IPS-15b (cell line): ENCODE measurements at regions not wholly inside any gene's neighbourhood (a gene's known extent, or its start where the extent isn't known, plus 50 kb on each side); places are given as distances from the start of the nearest gene placed in this dataset.

Experiments
- H3K27me3 ChIP-seq: one replicate; pipeline ENCODE4 v1.6.1; 2013; ENCODE audit warnings: low read length; ENCODE audit not compliant: control insufficient read depth, insufficient read depth
- H3K36me3 ChIP-seq: one replicate; pipeline ENCODE4 v1.6.1; 2013; ENCODE audit warnings: low read length; ENCODE audit not compliant: control insufficient read depth, insufficient read depth
- H3K4me1 ChIP-seq: one replicate; pipeline ENCODE4 v1.6.1; 2013; ENCODE audit warnings: mild to moderate bottlenecking, low read length; ENCODE audit not compliant: control insufficient read depth, insufficient read depth
- H3K4me3 ChIP-seq: one replicate; pipeline ENCODE4 v1.5.1; 2013; ENCODE audit warnings: low read depth, low read length
- H3K9ac ChIP-seq: one replicate; pipeline ENCODE4 v1.6.1; 2013; ENCODE audit warnings: low read depth, mild to moderate bottlenecking, low read length
- H3K9me3 ChIP-seq: one replicate; pipeline ENCODE4 v1.6.1; 2013; ENCODE audit warnings: mild to moderate bottlenecking, low read length; ENCODE audit not compliant: control insufficient read depth, insufficient read depth

DNA sequence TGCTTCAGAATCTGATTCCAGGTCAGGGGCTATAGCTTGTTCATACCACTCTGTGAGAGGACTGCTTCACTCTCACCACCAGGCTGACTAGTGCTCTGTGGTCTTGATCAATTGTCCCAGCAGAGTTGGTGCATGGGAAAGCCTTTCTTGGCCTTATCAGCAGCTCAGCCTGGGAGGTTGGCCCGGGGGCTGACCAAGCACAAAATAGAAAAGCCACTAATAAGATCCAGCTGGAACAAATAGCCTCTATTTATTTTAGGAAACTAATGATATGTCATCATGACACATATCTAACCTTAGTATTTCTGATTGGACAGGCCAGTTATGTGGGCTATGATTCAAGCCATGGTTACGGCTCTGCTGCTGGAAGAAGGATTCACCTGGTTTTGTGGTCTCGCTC is 134.2 kb downstream of the GDAP2 start:
- H3K4me3 ChIP-seq = no peak overlapping the region
- H3K36me3 ChIP-seq = no peaks in the 10 kb centered on the region
- H3K27me3 ChIP-seq = no peaks in the 10 kb centered on the region
- no peaks in the 10 kb centered on the region for H3K4me1 ChIP-seq
- H3K9ac ChIP-seq = no peak overlapping the region
- no peaks in the 10 kb centered on the region for H3K9me3 ChIP-seq

- Histone ChIP-seq H3K9ac (no peak overlapping the region), H3K4me3 (no peak overlapping the region), H3K36me3 (no peaks in the 10 kb centered on the region), H3K4me1 (no peaks in the 10 kb centered on the region), H3K27me3 (no peaks in the 10 kb centered on the region), H3K9me3 (no peaks in the 10 kb centered on the region)
Measured at GRCh38 chr1:117795792-117796191, 133.6 kb downstream of the GDAP2 start.

- Histone ChIP-seq H3K4me1 (no peaks in the 10 kb centered on the region), H3K36me3 (no peaks in the 10 kb centered on the region), H3K9me3 (no peaks in the 10 kb centered on the region), H3K27me3 (no peaks in the 10 kb centered on the region), H3K9ac (no peak overlapping the region), H3K4me3 (no peak overlapping the region)
Measured at GRCh38 chr1:117796226-117796625, 133.2 kb downstream of the GDAP2 start.

GRCh38 chr1:117798550-117798949 is 130.9 kb downstream of the GDAP2 start:
- no peaks in the 10 kb centered on the region for H3K27me3 ChIP-seq
- H3K36me3 ChIP-seq = no peaks in the 10 kb centered on the region
- no peaks in the 10 kb centered on the region for H3K4me1 ChIP-seq
- H3K4me3 ChIP-seq = no peak overlapping the region
- no peak overlapping the region for H3K9ac ChIP-seq
- no peaks in the 10 kb centered on the region for H3K9me3 ChIP-seq

DNA sequence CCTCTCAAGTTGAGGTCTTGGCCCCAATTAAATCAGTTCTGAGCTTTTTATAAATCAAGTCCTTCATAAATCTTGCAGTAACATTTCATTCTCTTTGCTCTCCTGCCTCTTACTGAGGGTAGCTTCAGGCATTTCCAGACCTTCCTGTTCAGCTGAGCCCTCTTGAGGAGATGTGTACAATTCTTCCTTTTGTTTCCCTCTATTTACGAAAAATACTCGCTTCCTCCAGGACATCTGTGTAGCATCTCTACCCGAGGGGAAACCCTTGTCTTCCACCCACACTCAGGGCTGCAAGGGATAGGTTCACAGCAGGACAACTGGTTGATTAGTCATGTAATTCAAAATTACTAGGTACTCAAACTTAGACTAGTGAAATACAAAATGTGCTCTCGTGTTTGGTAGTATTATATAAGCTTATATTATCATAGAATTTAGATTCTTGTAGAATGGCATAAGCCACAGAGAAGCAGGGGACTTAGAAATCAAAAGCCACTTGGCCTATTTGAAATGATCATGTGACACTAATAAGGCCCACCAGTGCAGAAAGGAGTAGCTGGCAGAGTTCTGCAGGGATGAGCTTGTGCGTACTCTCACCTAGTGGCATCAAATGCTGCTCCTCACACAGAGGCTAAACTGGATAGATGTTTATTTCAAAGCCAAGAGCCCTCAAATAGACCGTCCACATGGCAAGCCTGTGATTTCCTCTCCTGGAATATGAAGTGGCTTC is 126.7 kb downstream of the GDAP2 start:
- Histone ChIP-seq H3K4me3 (no peak overlapping the region), H3K9ac (no peak overlapping the region), H3K4me1 (no peaks in the 10 kb centered on the region), H3K9me3 (no peaks in the 10 kb centered on the region), H3K27me3 (no peaks in the 10 kb centered on the region), H3K36me3 (no peaks in the 10 kb centered on the region)

- H3K9ac ChIP-seq = no peak overlapping the region
- H3K4me3 ChIP-seq = no peak overlapping the region
- no peaks in the 10 kb centered on the region for H3K4me1 ChIP-seq
- H3K36me3 ChIP-seq = no peaks in the 10 kb centered on the region
- no peaks in the 10 kb centered on the region for H3K27me3 ChIP-seq
- H3K9me3 ChIP-seq = no peaks in the 10 kb centered on the region
Measured at GRCh38 chr1:117803318-117803717, 126.1 kb downstream of the GDAP2 start.

GRCh38 chr1:117809764-117810163 is 119.7 kb downstream of the GDAP2 start:
- H3K4me3 ChIP-seq = no peak overlapping the region
- H3K27me3 ChIP-seq = no peaks in the 10 kb centered on the region
- H3K36me3 ChIP-seq = no peaks in the 10 kb centered on the region
- H3K9me3 ChIP-seq = no peaks in the 10 kb centered on the region
- no peak overlapping the region for H3K9ac ChIP-seq
- H3K4me1 ChIP-seq = no peaks in the 10 kb centered on the region

- H3K27me3 ChIP-seq = no peaks in the 10 kb centered on the region
- no peaks in the 10 kb centered on the region for H3K36me3 ChIP-seq
- no peak overlapping the region for H3K4me3 ChIP-seq
- H3K9me3 ChIP-seq = no peaks in the 10 kb centered on the region
- H3K4me1 ChIP-seq = no peaks in the 10 kb centered on the region
- no peak overlapping the region for H3K9ac ChIP-seq
Measured at GRCh38 chr1:117810553-117810952, 118.9 kb downstream of the GDAP2 start.

DNA sequence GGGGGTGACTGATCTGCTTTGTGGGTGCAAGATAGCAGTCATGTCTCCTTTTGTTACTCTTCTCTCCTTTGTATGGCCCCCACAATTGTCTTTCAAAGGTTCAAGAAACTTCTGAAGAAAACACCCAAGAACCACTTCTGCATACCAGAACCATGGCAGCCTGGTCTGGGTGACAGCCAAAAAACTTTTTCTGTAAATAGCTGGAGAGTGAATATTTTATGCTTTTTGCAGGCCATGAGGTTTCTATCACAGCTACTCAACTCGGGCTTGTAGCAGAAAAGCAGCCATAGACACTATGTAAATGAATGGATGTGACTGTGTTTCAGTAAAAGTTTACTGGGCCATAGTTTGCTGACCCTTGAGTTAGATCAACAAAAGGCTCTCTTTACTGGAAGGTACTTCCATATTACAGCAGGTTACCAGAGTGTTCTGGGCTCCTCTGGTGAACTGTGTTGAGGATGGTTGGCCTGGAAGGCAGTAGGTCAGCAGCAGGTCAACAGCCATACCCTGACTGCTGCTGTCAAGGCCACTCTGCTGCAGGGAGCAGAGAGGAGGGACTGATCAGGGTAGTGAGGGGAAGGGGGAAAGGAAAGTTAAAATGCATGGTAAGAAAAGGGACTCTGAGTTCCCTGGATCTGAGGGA is 116.4 kb downstream of the GDAP2 start:
- Histone ChIP-seq H3K27me3 (no peaks in the 10 kb centered on the region), H3K4me1 (no peaks in the 10 kb centered on the region), H3K36me3 (no peaks in the 10 kb centered on the region), H3K9me3 (no peaks in the 10 kb centered on the region), H3K9ac (no peak overlapping the region), H3K4me3 (no peak overlapping the region)
